ENCODE measurements at regions not wholly inside any gene's neighbourhood (a gene's known extent, or its start where the extent isn't known, plus 50 kb on each side); places are given as distances from the start of the nearest gene placed in this dataset.

DNA sequence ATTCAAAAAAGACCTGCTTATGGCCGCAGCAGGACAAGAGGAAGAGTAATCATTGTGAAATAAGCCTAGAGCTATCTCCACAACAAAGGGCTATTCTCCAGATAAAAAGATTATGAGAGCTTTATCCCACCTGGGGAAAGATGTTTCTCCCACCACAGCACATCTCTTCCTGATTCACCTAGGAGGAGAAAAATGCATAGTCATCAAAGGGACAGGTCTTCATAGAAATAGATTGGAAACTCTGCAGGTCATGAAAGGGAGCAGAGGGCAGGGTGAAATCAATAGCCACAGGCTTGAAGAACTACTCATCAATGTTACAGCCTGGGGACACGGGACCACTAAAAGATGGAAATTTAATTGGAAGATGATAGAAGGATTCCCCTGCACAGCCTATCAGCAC, 453.8 kb upstream of the TMEM132C start:
- Histone ChIP-seq H2BK15ac (ENCODE audit: low read length) (no peak overlapping the region), H3K79me2 (ENCODE audit: control insufficient read depth in 1 of 2, insufficient read depth in 2 of 2, low read length in 2 of 2) (no peaks in the 10 kb centered on the region), H4K20me1 (replicated peaks in 1 of 2; ENCODE audit: control insufficient read depth in 1 of 2, insufficient read depth in 2 of 2, low read length in 2 of 2) (no peaks in the 10 kb centered on the region), H3K56ac (replicated peaks; ENCODE audit: insufficient read length, low read depth, low read length) (no peak overlapping the region), H3K27me3 (replicated peaks in 1 of 4; ENCODE audit: control insufficient read depth in 3 of 4, extremely low read depth in 1 of 4, insufficient read depth in 3 of 4, low read length in 3 of 4) (no peaks in the 10 kb centered on the region), H2BK120ac (replicated peaks; ENCODE audit: low read depth, low read length) (no peak overlapping the region), H3K79me1 (ENCODE audit: low read depth, low read length) (no peaks in the 10 kb centered on the region), H3K23ac (ENCODE audit: insufficient read length) (no peak overlapping the region), H3K4me3 (ENCODE audit: extremely low read depth in 1 of 4, insufficient read depth in 2 of 4, low read depth in 3 of 4, low read length in 4 of 4) (no peak overlapping the region), H2AK5ac (ENCODE audit: low read depth, low read length) (no peak overlapping the region), H3K9me3 (ENCODE audit: insufficient read depth in 2 of 2, low read depth in 1 of 2, low read length in 1 of 2) (no peaks in the 10 kb centered on the region), H4K91ac (replicated peaks; ENCODE audit: insufficient read length, low read length) (no peak overlapping the region), H2BK20ac (ENCODE audit: low read length) (no peak overlapping the region), H3K4me1 (replicated peaks in 1 of 4; ENCODE audit: control insufficient read depth in 3 of 4, insufficient read depth in 4 of 4, low read length in 3 of 4) (peaks cover 0 to 4% (median 2%) of the 10 kb centered on the region in 4 experiments; a peak in 1 of 7 replicates), H3K36me3 (ENCODE audit: control insufficient read depth in 2 of 4, insufficient read depth in 4 of 4, low read length in 3 of 4) (no peaks in the 10 kb centered on the region), H4K5ac (ENCODE audit: insufficient read length, low read depth, low read length) (no peak overlapping the region), H2BK12ac (ENCODE audit: low read depth, low read length) (no peak overlapping the region), H3K18ac (ENCODE audit: extremely low read depth, low read length) (no peak overlapping the region), H2BK5ac (ENCODE audit: low read depth, low read length) (no peak overlapping the region), H4K8ac (ENCODE audit: extremely low read depth, insufficient read depth, low read length) (no peak overlapping the region), H3K14ac (ENCODE audit: insufficient read length) (no peak overlapping the region), H3K4me2 (ENCODE audit: insufficient read depth in 1 of 2, low read depth in 2 of 2, low read length in 2 of 2) (no peak overlapping the region), H3K9ac (replicated peaks in 1 of 4; ENCODE audit: extremely low read depth in 1 of 4, low read depth in 3 of 4, low read length in 3 of 4) (no peak overlapping the region), H3K4ac (replicated peaks; ENCODE audit: insufficient read length, low read depth, low read length) (no peak overlapping the region), H2AFZ (ENCODE audit: low read length) (no peak overlapping the region), H3K23me2 (ENCODE audit: low read depth, low read length) (no peaks in the 10 kb centered on the region), H3K27ac (ENCODE audit: low read depth, low read length) (no peak overlapping the region)
- TF ChIP-seq EZH2 (IDR thresholded peaks at IDR 0.05; ENCODE audit: low read depth, low read length, severe bottlenecking) (no peak), MAFK (IDR thresholded peaks at IDR 0.05; ENCODE audit: low read depth, low read length) (no peak)
- ChIA-PET POLR2A (ENCODE audit: partially characterized antibody) (no interaction called here), CTCF (ENCODE audit: partially characterized antibody) (interaction anchor here (0.9 to 1.4 kb wide), 3 partner anchors 11 to 40 kb away, joined by 3 to 4 read pairs (median 4); no protein-coding TSS in a partner anchor)
- no peak for DNase-seq (ENCODE audit: low read depth in 1 of 2, low spot score in 2 of 2)
- 92% methylated on average over 2 of the region's 2 CpGs; no CpG with 5 or more reads in 1 of the 2 experiments for WGBS, 2 experiments (ENCODE audit: extremely low coverage in 1 of 2, insufficient coverage in 1 of 2, insufficient read length in 1 of 2, insufficient replicate concordance in 2 of 2, low coverage in 1 of 2, low lambda C conversion rate in 2 of 2, missing lambda C conversion rate in 1 of 2)
- FAIRE-seq = no peak
